ENCODE measurements at regions not wholly inside any gene's neighbourhood (a gene's known extent, or its start where the extent isn't known, plus 50 kb on each side); places are given as distances from the start of the nearest gene placed in this dataset.

DNA sequence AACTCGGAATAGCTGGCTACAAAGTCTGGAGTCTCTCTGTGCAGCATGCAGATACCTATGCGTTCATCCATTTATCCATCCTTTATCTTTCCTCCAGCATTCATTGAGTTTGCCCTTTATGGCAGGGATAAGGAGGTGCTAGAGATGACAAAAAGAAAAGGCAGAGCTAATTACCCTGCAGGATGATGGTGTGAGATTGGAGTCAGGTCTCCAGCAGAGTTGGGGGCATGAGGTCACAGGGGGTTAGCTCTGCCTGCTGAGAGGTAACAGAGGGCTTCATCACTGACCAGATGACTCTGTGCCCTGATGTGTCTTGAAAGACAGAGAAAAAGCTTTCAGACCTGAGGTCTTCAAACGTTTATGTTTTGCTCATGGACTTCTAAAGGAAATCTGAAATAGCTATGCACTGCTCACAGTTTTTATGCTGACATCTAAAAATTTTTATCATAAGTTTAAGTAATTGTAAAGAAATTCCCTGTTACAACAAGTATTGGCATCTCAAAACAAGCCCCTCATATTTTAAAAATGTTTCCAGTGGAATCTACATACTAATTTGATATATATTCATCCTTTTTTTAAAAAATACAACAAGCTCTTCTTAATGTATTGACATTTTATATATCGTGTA, 132.3 kb upstream of the ANKRD28 start (continued):
- TF ChIP-seq, protein P1, sequence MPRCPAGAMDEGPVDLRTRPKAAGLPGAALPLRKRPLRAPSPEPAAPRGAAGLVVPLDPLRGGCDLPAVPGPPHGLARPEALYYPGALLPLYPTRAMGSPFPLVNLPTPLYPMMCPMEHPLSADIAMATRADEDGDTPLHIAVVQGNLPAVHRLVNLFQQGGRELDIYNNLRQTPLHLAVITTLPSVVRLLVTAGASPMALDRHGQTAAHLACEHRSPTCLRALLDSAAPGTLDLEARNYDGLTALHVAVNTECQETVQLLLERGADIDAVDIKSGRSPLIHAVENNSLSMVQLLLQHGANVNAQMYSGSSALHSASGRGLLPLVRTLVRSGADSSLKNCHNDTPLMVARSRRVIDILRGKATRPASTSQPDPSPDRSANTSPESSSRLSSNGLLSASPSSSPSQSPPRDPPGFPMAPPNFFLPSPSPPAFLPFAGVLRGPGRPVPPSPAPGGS (IDR thresholded peaks at IDR 0.05; ENCODE audit: borderline replicate concordance, insufficient read depth, low read depth, low read length, poor library complexity, severe bottlenecking): no peak
- TF ChIP-seq NFIC (IDR thresholded peaks at IDR 0.05; ENCODE audit: low read depth, low read length) (no peak), TBL1XR1 (IDR thresholded peaks at IDR 0.05; ENCODE audit: low read depth, low read length) (no peak), ZBED1 (IDR thresholded peaks at IDR 0.05; ENCODE audit: borderline replicate concordance) (no peak)

DNA sequence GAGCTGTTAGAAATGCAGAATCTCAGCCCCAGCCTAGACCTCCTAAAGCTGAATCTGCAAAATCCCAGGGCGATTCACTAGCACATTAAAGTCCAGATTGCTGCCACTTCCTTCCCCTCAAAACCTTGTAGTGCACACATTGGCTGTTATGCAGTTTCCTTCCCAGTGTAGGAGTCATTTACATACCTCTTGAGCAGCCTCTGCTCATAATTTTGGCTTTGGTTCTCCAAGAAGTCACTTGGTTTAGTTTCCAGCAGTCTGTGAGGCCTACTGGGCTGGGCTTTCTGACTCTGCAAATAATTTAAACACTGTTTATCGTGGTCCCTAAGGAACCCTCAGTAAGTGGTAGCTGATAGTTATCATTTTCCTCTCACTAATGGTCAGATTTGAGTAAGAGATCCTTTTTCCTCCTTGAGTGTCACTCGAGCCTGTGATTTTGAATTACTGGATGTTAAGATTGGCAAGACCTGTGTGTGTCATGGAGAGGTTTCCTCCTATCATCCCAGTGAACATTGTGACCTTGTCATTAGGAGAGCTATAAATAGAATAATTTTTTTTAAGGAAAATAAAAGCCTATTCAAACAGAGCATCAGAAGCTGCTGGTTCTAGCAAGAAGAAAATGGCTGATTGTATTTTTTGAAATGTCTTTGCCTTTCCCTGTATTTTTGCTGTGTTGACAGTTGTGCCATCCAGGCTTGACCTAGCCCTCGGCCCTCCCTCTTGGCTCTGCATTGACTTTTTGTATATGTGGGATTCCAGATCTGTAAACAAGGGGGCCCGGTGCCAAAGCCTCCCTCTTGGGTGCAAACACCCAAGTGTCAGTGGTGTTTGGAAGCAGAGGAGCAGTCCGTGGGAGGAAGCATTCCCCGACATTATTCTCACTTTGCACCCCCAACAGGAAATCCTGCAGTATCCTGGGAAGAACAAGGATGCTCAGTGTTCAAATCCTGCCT, 134.8 kb upstream of the ANKRD28 start:
- DNase-seq (ENCODE audit: low read depth, low spot score) (no peak), ATAC-seq (no peak), FAIRE-seq (no peak)
- SMC1A ChIA-PET (ENCODE audit: uncharacterized antibody, unreplicated experiment): interaction anchor here (0.9 kb wide), 1 partner anchor 58 kb away, joined by 3 read pairs; no protein-coding TSS in a partner anchor
- 33% methylated on average over 7 of the region's 7 CpGs for WGBS (ENCODE audit: insufficient coverage, insufficient replicate concordance, low lambda C conversion rate, missing lambda C conversion rate)
- Histone ChIP-seq H3K9ac (ENCODE audit: control insufficient read depth, insufficient read depth, low read length) (no peak overlapping the region), H3K36me3 (ENCODE audit: control insufficient read depth in 2 of 2, insufficient read depth in 2 of 2, low read length in 1 of 2) (no peaks in the 10 kb centered on the region), H3K4me3 (no peak overlapping the region), H2AFZ (ENCODE audit: control insufficient read depth, low read depth, low read length) (no peak overlapping the region), H3K27ac (ENCODE audit: control insufficient read depth, insufficient read depth) (no peak overlapping the region), H3K4me2 (ENCODE audit: control insufficient read depth, insufficient read depth) (no peak overlapping the region), H3K79me2 (ENCODE audit: control insufficient read depth, insufficient read depth, low read length) (no peaks in the 10 kb centered on the region), H3K4me1 (ENCODE audit: control insufficient read depth, insufficient read depth, low read length) (no peaks in the 10 kb centered on the region), H4K20me1 (ENCODE audit: control insufficient read depth, insufficient read depth) (no peaks in the 10 kb centered on the region), H3K9me3 (replicated peaks; ENCODE audit: control insufficient read depth, insufficient read depth, low read length) (no peaks in the 10 kb centered on the region), H3K27me3 (replicated peaks in 1 of 2; ENCODE audit: control insufficient read depth in 2 of 2, insufficient read depth in 2 of 2, low read length in 1 of 2) (no peaks in the 10 kb centered on the region)
- TF ChIP-seq SREBF2 (IDR thresholded peaks at IDR 0.05; ENCODE audit: low read length) (no peak), FOS (IDR thresholded peaks at IDR 0.05; ENCODE audit: borderline replicate concordance, extremely low read depth, insufficient read length) (no peak), PAX8 (IDR thresholded peaks at IDR 0.05) (no peak)
- POLR2A ChIA-PET: interaction anchor here (0.6 kb wide), 1 partner anchor 634 kb away, joined by 6 read pairs; no protein-coding TSS in a partner anchor
- BruUV-seq (replicated peaks): no TSS peak
- intact Hi-C loops (cut with micrococcal nuclease; ENCODE audit: unreplicated experiment): no loop called here
- RAD21 ChIA-PET (ENCODE audit: unreplicated experiment): no interaction called here
- CTCF ChIA-PET: no interaction called here
- in situ Hi-C loops (cut with MboI): no loop called here

Data from GM12878 (cell line).